GM12873 (cell line): ENCODE measurements at regions not wholly inside any gene's neighbourhood (a gene's known extent, or its start where the extent isn't known, plus 50 kb on each side); places are given as distances from the start of the nearest gene placed in this dataset.

Experiments
- CTCF ChIP-seq: IDR thresholded peaks from 2 replicates; pipeline ENCODE4 v1.5.1; 2012; ENCODE audit warnings: low read depth, mild to moderate bottlenecking, moderate library complexity, low read length, control low read depth; ENCODE audit not compliant: insufficient read depth; ENCODE audit errors: missing control alignments

- no peak for TF ChIP-seq CTCF
Measured at GRCh38 chr22:48884324-48884723, 943.3 kb downstream of the BRD1 start.

- TF ChIP-seq CTCF = no peak
Measured at GRCh38 chr22:48883211-48883960, 944.3 kb downstream of the BRD1 start.

- TF ChIP-seq CTCF = no peak
Measured at GRCh38 chr22:48882636-48883200, 945.0 kb downstream of the BRD1 start.

- TF ChIP-seq CTCF = no peak
Measured at GRCh38 chr22:48881326-48881980, 946.2 kb downstream of the BRD1 start.

GRCh38 chr22:48880749-48881148, 946.9 kb downstream of the BRD1 start:
- no peak for TF ChIP-seq CTCF

- no peak for TF ChIP-seq CTCF
Measured at GRCh38 chr22:48876951-48877350, 950.7 kb downstream of the BRD1 start.

- no peak for TF ChIP-seq CTCF
Measured at GRCh38 chr22:48874956-48875355, 952.7 kb downstream of the BRD1 start.
